GM18507 (cell line): ENCODE measurements at regions not wholly inside any gene's neighbourhood (a gene's known extent, or its start where the extent isn't known, plus 50 kb on each side); places are given as distances from the start of the nearest gene placed in this dataset.

Source experiments
- DNase-seq: peaks from one replicate; pipeline ENCODE4 v3.0.0; 2011; ENCODE audit warnings: low read depth; ENCODE audit not compliant: insufficient read length; ENCODE audit errors: extremely low spot score
- FAIRE-seq: peaks from 2 replicates; lab custom pipeline; 2011; peaks lifted over from hg19 to GRCh38; lab: Jason Lieb, UNC

DNA sequence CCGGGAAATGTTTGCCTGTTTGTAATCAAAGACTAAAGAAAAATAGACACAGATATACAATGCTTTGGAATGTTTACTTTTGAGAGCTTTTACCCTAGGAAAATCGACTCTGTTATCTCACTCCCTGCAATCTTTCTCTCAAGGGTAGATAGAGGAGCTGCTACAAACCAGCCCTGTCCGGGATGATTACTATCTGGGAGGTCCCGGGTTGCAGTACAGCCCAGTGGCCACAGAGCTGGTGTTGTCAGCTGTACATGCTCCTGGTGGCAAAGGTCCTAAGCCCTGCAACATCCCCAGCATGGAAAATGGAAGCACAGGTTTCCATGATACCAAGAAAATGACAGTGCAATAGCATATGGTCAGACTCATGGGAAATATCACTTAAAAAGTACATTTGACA is 570.5 kb upstream of the SOX11 start:
- DNase-seq (no peak), FAIRE-seq (no peak)

- FAIRE-seq (no peak), DNase-seq (no peak)
Measured at GRCh38 chr2:5123582-5124196, 568.5 kb upstream of the SOX11 start.

DNA sequence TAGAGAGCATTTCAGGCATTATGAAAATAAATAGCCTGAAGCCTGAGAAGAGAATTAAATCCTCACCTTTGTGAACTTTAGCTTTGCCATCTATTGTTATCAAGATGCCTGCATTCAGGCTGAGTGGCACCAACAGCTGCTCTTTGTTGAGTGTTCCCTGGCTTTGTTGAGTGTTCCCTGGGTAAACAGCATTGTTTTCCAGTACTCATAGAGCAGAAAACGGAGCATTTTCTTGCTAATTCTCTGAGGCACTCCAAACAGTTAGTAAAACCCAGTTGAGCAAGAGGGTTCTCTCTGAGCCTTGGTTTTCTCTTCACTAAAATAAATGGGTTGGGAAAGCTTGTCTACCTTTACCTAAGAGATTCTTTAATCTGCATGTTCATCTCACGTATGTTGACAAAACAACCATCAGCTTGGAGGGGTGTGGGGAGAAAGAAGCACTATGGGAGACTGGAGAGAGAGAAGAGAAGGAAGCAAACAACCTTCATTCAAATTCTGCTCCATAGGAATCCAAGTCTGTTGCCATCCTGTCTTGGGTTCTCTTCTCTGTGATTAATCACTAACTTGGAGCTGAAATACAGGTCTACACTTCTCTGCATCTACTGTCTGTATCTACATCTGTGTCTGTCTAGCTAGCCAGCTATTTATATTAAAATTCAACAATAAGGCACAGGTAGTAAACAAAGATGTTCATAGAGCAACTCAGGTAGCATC is 567.0 kb upstream of the SOX11 start:
- no peak for FAIRE-seq
- DNase-seq = no peak

GRCh38 chr2:5132281-5132680 is 559.9 kb upstream of the SOX11 start:
- DNase-seq = no peak

DNA sequence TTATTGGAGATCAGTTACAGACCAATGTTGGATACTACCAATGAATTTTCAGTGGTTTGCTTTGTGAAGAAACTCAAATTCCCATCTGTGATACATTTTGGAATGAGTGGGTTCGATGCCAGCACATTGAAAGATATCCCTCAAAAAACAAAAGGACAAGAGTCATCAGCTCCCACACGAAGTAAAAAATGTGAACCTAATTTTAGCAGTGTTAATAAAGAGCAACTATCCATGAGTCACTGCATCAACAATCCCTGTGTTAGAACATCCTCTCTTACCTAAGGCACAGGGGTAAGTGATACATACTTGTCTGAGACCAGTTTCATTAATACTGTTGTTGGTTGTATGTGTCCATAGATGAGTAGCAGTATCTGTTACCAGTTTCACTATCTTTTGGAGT is 551.8 kb upstream of the SOX11 start:
- FAIRE-seq = no peak
- DNase-seq = no peak

More at GRCh38 chr2:5132281-5132680, 559.9 kb upstream of the SOX11 start:
- FAIRE-seq = no peak

- FAIRE-seq = no peak
- no peak for DNase-seq
Measured at GRCh38 chr2:5144159-5144558, 548.0 kb upstream of the SOX11 start.

DNA sequence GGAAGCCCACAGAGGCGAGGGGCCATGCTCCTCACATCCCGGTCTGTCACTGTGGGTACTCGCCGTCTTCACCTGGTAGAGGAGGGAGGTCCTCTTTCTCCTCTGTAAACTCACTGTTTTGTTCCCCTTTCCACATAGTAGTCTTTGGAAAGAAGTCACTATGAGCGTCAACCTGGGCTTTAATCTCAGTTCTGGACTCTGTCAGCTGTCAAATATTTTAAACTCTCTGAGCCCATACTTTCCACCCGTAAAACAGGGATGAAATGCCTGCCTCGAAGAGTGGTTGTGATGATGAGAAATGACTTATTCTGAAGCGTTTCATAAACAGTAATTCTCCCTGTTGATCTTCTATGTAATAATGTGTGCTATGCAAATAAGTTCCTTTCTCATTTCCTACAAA is 547.1 kb upstream of the SOX11 start:
- DNase-seq = no peak
- no peak for FAIRE-seq

GRCh38 chr2:5145801-5146200 is 546.4 kb upstream of the SOX11 start:
- FAIRE-seq (no peak), DNase-seq (no peak)

DNA sequence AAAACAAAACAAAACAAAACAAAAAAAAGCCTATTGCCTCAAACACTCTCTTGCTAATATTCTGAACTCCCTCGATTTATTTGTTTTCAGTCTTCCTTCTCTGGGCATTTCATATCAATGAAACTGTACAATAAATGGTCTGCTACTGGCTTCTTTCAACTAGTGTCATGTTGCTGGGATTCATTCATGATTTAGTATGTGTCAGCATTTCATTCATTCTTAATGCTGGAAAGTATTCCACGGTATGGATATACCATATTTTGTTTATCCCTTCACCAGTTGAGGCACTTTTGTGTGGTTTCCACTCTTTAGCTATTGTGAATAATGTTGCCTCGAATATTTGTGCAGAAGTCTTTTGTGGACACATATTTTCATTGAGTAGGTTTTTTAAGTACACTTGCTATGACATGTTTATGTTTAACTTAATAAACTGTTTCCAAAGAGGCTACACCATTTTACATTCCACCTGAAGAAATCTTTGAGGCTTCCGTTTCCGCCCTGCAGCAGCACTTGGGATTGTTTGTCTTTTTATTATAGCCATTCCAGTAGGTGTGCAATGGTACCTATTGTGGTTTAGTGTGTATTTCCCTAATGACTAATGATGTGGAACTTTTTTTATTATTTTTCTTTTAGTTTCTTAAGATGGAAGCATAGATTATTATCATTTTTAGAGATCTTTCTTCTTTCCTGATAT is 543.6 kb upstream of the SOX11 start:
- no peak for FAIRE-seq

GRCh38 chr2:5150871-5151270 is 541.3 kb upstream of the SOX11 start:
- DNase-seq (no peak), FAIRE-seq (no peak)

More for the DNA sequence above, 543.6 kb upstream of the SOX11 start:
- no peak for DNase-seq

DNA sequence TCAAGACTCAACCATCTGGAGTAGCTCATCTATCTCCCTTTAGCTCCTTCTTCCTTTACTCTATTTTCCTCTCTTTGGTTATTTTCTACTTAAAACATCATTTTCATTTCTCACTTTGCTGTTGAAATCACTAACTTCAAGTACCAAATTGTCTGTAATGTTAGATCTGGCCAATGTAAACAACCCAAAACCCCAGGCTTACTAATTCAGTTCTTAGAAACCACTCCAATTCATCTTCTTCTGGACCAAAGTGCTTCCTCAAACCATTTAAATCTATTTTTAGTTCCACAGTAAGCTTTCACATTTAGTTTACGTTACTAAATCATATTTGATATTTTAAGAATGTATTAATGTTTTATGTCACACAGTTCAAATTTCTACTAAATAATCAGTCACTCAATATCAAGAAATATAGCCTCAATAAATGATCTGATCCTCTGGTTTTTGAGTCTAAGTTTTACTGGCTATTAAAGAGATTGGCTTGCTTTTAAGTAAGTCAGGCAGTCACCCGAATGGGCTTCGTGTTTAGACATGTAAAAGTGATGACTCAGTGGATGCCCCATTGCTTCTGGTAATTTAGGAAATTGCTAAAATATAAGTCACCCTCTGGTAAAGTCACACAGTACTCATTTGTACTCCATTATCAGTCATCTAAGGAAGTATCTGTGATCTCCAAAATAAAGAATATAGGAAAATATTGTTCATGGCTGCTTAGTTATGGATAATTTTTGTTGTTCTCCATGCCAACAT is 527.2 kb upstream of the SOX11 start:
- DNase-seq = no peak
- FAIRE-seq = no peak

- DNase-seq (no peak), FAIRE-seq (no peak)
Measured at GRCh38 chr2:5172923-5173322, 519.3 kb upstream of the SOX11 start.

DNA sequence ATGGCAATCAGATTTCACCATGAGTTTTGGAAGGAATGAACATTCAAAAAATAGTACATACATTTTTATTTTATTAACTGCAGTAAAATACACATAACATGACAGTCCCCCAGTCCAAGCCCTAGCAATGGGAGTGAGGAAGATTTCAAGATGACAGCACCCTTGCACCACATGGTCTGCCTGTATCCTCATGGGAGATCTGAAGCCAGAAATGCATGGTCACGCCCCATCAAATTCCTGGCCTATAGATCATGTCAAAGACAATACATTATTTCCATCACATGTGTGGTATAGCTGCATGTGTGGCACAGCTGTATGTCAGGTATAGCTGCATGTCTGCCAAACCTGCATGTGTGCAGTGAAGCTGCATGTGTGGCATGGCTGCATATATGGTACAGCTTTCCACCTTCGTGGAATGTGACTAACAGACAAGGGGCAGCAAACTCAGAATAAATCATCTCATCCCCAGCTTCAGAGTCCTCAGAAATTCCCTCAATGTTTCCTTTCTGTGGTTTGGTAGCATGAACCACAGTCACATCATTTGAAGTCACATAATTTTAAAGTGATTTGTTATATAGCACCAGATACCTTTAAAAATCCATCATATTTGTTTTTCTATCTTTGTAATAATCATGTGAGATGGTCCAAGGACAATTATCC is 518.2 kb upstream of the SOX11 start:
- DNase-seq (no peak), FAIRE-seq (no peak)

GRCh38 chr2:5175231-5175630 is 517.0 kb upstream of the SOX11 start:
- no peak for FAIRE-seq

DNA sequence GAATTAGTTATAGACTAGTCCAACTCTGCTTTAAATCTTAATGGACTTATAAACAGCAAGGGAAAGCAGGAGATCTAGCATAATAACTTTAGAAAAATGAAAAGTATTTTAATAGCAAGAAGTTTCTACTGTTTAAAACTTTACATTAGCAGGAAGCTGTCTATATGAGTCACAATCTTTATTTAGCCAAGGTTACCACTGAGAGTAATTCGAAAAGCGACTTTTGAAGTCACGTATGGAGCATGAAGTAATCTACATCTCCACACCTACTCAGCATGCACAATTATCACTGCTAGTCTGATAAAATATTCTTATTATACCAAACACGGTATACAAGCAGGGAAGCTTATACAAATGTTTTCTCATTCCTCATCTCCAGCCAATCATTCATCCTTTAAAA is 515.4 kb upstream of the SOX11 start:
- FAIRE-seq = no peak

More at GRCh38 chr2:5175231-5175630, 517.0 kb upstream of the SOX11 start:
- DNase-seq = no peak

GRCh38 chr2:5183031-5183430 is 509.2 kb upstream of the SOX11 start:
- DNase-seq = no peak
- no peak for FAIRE-seq

More for the DNA sequence above, 515.4 kb upstream of the SOX11 start:
- DNase-seq = no peak

GRCh38 chr2:5187283-5187682 is 504.9 kb upstream of the SOX11 start:
- no peak for FAIRE-seq
- no peak for DNase-seq

- DNase-seq (no peak), FAIRE-seq (no peak)
Measured at GRCh38 chr2:5188636-5189035, 503.5 kb upstream of the SOX11 start.

DNA sequence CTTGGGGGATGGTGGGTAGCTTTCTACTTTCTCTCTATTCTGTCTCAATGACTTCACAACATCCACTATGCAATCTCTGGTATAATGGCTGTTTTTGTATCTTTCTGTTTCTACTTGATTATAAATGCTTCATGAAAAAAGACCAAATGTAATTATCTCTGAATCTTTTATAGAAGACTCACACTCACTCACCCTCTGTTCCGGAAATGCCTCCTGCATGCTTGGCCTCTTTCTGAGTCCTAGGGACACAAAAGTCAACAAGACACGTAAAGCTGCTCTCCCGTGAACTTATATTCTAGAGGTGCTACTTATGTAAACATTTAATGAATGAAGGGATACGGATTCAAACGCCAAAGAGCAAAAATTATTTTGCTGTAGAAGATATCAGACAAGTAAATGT is 502.2 kb upstream of the SOX11 start:
- DNase-seq = no peak
- FAIRE-seq = no peak

DNA sequence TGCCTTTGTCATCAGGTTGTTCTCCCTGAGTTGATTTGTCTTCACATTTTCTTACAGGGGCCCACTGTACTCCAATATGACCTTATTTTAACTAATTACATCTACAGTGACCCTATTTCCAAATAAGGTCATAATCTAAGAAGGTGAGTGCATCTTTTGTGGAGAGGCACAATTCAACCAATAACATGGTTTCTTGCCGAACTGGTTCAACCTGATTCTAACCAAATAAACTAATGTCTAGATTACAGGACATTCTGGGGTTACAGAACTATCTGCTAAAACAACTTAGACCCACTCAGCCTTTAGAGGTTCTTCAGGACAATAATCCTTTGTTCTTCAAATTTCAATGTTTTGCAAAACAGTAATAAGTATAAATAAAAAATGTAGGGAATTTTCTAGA is 496.5 kb upstream of the SOX11 start:
- no peak for DNase-seq
- no peak for FAIRE-seq
